GM21381 (cell line): ENCODE measurements at regions not wholly inside any gene's neighbourhood (a gene's known extent, or its start where the extent isn't known, plus 50 kb on each side); places are given as distances from the start of the nearest gene placed in this dataset.

Source experiments
- ATAC-seq: cut with Tn5 transposase; IDR thresholded peaks from one replicate; pipeline ENCODE4 v1.9.1; 2021; ENCODE audit warnings: mild to moderate bottlenecking, moderate library complexity; ENCODE audit not compliant: unreplicated experiment

DNA sequence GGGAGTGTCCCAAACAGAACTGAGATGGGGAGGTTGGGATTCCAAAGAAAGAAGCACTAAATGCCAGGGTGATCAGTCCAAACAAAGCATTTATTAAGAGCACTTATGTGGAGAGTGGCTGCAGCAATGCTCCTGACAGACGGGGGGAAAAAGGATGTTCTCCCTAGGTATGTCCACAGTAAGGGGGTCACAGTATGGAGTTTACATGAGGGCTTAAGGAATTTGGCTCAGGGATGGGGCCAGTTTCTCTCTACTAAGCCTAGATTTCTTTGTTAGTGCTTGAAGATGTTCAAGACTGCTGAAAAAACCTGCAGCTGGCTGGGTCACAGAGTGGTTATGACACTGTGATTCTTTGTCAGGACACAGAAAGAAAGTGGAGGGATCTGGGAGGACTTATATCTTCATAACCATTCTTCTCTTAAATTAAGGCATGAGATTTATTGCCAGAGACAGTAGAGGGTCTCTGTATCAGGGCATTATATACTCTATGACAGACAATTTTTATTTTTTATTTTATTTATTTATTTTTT lies 1468.0 kb downstream of the C4orf33 start:
- no peak for ATAC-seq

DNA sequence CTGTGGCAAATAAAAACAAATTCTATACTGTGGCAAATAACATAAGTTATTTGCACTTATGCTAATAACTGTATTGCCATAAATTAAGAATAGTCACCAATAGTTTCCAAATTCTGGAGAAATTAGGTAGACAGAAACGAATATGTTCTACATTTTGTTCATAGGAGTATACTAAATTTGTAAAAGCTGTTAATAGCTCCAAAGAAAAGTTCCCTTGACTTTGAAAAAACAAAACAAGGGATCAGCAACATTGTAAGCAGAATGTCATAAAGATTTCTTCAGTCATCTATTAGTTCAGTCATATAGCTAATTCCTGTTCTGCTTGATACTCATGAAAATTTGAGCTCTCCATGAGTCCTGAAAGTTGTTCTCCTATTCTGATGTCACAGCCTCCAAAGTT lies 1472.8 kb downstream of the C4orf33 start:
- no peak for ATAC-seq

GRCh38 chr4:130573742-130574141 lies 1477.8 kb downstream of the C4orf33 start:
- no peak for ATAC-seq

DNA sequence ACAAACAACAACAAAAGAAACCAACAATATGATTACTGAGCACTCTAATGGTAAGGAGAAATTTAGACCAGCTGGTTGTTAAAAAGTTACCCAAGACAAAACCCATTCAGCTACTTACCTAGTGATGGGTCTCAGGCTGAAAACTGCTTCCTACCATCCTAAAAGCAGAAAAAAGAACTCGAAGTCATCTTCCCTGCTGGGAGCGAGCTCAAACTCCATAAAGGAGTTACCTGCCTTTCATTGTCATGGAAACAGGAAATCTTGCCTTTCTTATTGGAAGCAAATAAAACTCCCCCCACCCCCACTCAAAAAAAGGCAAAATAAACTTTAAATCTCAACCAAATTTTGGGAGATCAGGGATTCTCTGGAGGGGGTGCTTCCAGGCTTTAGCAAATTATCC lies 1478.3 kb downstream of the C4orf33 start:
- ATAC-seq, result no peak

DNA sequence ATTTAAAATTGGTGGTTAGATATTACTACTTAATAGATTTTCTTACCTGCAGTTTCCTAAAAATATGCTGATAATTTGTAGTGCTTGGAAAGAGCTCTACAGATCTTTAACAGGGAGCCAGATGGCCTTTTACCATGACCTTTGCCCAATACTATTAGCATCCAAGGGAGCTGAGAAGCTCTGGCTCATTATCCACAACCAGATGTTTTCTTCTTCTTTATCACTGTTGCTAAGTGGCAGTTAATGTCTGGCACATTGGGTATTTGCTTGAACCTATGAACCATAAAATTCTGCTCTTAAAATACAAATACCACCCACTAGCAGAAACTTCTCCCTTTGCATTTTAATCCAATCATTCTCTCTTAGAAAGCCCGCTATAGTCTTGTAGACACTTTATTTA lies 1480.3 kb downstream of the C4orf33 start:
- ATAC-seq, result no peak

- ATAC-seq, result no peak
Measured at GRCh38 chr4:130591091-130591490, 1495.1 kb downstream of the C4orf33 start.

- ATAC-seq, result no peak
Measured at GRCh38 chr4:130600706-130601105, 1504.8 kb downstream of the C4orf33 start.

- no peak for ATAC-seq
Measured at GRCh38 chr4:130603043-130603442, 1507.1 kb downstream of the C4orf33 start.

GRCh38 chr4:130608121-130608520 lies 1512.2 kb downstream of the C4orf33 start:
- no peak for ATAC-seq

DNA sequence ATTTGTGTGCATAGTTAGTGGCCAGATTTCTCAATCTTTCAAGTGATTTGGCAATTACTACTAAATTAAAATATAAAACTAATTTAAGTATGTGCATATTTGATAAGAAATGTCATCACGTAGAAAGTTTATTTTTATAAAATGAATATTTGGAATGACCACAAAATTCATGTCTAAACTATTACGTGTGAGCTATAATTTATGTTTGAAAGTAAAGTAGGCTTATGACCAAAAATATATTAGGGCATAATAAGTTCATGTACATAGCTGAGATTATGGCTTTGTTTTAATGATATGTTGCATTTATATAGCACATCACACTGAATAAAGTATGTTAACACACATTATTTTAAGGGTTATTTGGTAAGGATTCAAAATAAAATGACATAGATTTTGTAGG lies 1532.6 kb downstream of the C4orf33 start:
- ATAC-seq, result no peak

GRCh38 chr4:130632731-130633604 lies 1537.0 kb downstream of the C4orf33 start:
- no peak for ATAC-seq

DNA sequence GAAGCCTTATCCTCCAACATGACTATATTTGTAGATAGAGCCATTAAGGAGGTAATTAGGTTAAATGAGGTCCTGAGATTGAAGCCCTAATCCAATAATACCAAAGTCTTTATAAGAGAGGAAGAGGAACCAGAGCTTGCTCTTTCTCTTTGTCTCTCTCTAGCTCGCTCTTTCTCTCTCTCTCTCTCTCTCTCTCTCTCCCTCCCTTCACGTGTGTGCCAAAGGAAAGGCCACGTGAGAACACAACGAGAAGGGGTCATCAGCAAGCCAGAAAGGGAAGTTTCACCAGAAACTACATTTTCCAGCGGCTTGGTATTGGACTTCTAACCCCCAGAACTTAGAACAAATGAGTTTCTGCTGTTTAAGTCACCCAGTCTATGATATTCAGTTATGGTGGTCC lies 1540.5 kb downstream of the C4orf33 start:
- no peak for ATAC-seq

DNA sequence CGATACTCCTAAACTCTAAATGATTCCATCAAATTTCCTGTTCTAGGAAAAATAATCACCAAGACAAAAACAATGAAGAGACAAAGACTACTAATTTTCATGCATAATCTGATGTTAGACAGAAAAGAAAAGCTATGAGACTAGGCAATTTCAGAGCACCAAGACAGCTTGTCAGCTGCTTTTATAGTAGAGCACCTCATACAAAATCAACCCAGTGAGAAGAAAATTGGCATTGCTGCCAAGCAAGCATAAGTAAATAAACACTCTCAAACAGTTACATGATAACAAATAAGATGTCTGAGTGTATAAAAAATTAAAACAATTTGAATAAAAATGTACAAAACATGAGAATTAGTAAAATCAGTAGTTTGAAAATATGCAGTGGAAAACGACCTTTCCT lies 1544.6 kb downstream of the C4orf33 start:
- ATAC-seq, result no peak

- no peak for ATAC-seq
Measured at GRCh38 chr4:130646886-130647285, 1550.9 kb downstream of the C4orf33 start.

DNA sequence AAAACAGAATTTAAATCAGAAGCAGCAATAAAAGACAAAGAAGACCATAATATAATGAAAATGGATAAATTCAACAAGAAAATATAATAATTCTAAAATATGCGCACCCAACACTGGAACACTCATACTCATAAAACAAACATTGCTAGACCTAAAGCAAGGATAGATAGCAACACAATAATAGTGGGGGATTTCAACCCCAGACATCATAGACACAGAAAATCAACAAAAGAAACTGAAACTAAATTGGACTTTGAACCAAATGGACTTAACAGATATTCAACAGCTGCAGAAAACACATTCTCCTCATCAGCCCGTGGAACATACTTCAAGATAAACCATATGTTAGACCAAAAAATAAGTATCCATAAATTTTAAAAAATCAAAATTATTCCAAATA lies 1552.6 kb downstream of the C4orf33 start:
- ATAC-seq, result no peak

GRCh38 chr4:130653842-130654241 lies 1557.9 kb downstream of the C4orf33 start:
- no peak for ATAC-seq

DNA sequence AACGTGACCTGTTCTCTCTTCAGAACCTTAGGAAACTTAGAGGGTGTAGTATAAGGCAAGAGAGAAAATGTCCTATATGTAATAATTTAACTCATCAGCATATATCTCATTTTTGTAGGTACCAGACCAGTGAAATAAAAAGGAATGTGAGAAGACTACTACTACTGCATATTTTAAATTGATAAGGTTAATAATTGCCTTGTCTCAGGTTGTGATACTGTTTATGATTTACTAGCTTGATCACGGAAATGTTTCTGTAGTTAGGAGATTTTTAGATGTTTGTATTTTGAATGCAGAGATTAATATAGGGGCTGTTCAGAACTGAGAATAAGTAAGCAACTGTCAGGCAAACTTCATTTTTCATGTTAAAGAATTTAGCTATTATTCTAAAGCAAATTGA lies 1563.4 kb downstream of the C4orf33 start:
- ATAC-seq, result no peak

DNA sequence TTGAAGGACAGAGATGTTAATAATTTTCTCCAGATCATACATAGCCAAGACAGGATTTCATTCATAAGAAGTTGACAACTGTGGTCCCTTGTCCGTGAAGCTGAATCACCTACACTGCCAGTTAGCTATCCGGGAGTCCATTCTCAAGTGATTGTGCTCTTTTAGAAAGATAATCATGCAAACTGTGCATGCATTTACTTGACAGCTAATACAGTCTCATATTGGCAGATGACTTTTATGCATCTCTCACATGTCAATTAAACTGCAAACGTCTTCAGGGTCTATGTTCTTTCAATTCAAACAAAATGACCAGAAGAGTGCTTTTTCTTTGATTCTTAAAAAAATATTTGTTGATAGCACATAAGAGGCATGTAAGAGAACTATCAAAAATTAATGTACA lies 1572.9 kb downstream of the C4orf33 start:
- ATAC-seq, result no peak

DNA sequence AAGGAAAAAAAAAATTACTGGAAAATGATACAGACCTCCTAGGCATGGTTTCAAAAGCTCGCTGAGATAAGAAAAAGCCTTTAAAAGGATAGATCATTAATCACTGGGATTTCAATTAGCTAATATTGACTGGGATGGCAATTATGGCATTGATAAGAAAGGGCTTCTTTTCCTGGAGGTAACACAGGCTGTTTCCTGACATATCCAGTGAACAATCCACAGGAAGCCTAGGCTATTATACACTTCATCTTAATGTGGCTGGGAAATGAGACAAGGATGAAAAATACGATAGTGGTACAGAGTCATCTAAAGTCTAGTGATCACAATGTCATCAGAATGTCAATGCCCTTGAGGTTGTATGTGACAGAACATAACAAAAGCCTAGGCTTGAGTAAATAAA lies 1579.3 kb downstream of the C4orf33 start:
- ATAC-seq, result no peak

DNA sequence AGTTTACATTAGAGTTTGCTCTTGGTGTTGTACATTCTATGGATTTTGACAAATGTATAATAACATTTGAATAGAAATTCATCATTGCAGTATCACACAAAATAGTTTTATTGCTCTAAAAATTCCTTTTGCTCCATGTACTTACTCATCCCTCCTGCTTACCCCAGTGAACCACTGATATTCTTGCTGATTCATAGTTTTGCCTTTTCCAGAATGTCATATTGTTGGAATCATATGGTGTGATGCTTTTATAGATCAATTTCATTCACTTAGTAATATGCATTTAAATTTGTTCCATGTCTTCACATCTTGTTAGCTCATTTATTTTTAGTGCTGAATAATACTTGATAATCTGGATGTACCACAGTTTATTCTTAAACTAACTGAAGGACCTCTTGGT lies 1593.2 kb downstream of the C4orf33 start:
- ATAC-seq, result no peak

DNA sequence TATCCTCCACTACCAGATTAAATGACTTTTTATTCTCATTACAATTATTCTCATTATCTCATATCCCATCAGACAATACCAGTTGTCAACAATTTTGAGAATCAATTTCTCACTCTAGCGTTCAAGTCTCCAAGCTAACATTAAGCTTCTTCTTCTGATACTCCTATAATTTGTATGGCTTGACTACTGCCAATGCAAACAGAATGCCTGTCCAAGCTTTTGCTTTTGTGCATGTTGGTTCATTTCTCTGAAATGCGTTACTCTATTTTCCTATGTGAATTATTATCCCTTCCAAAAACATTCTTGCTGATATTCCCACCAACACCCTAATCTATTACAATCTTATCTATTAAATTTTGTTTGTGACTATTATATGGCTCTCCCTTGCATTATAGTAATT lies 1602.3 kb downstream of the C4orf33 start:
- ATAC-seq, result no peak

DNA sequence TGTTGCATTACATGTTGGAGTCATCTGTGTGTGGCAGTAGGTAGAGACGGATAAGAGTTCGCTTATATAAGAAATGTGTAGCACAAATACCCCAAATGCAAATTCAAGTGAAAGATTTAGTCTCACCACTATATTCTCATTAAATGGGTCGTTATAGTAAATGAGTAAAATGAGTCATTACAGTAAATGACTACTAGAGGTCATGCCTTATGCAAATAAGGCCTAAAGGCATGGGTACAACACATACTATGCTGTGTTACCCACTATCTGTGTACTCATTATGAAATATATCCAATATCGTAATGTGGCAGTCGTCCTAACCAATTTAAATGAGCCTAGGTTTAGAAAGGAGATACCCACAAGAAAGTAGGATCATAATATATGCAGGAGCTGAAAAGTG lies 1603.1 kb downstream of the C4orf33 start:
- ATAC-seq, result no peak
